ENCODE measurements at regions not wholly inside any gene's neighbourhood (a gene's known extent, or its start where the extent isn't known, plus 50 kb on each side); places are given as distances from the start of the nearest gene placed in this dataset.

GRCh38 chr7:116101704-116102103, 71.1 kb upstream of the TFEC start:
- Histone ChIP-seq H3K27ac (no peak overlapping the region), H3K27me3 (ENCODE audit: low read depth) (no peaks in the 10 kb centered on the region), H3K36me3 (no peaks in the 10 kb centered on the region), H3K9me3 (no peaks in the 10 kb centered on the region), H3K4me1 (no peaks in the 10 kb centered on the region), H3K4me3 (no peak overlapping the region)
- intact Hi-C loops (cut with DNase I), result no loop called here
- no peak for TF ChIP-seq CTCF (IDR thresholded peaks at IDR 0.05)
- ATAC-seq, result no peak
- no peak for DNase-seq

GRCh38 chr7:116111475-116111874, 80.9 kb upstream of the TFEC start:
- DNase-seq (no peak), ATAC-seq (no peak)
- H3K4me3 ChIP-seq, result no peak overlapping the region
- intact Hi-C loops (cut with DNase I), result no loop called here
- no peak overlapping the region for H3K27ac ChIP-seq
- no peaks in the 10 kb centered on the region for H3K4me1 ChIP-seq
- no peaks in the 10 kb centered on the region for H3K27me3 ChIP-seq (ENCODE audit: low read depth)
- no peaks in the 10 kb centered on the region for H3K9me3 ChIP-seq
- H3K36me3 ChIP-seq, result no peaks in the 10 kb centered on the region
- no peak for TF ChIP-seq CTCF (IDR thresholded peaks at IDR 0.05)

GRCh38 chr7:116113310-116113709, 82.7 kb upstream of the TFEC start:
- DNase-seq (no peak), ATAC-seq (no peak)
- Histone ChIP-seq H3K9me3 (no peaks in the 10 kb centered on the region), H3K27ac (no peak overlapping the region), H3K36me3 (no peaks in the 10 kb centered on the region), H3K4me1 (no peaks in the 10 kb centered on the region), H3K4me3 (no peak overlapping the region), H3K27me3 (ENCODE audit: low read depth) (no peaks in the 10 kb centered on the region)
- no peak for TF ChIP-seq CTCF (IDR thresholded peaks at IDR 0.05)
- intact Hi-C loops (cut with DNase I), result no loop called here

GRCh38 chr7:116120839-116121238, 89.5 kb upstream of the TES start:
- Histone ChIP-seq H3K27ac (no peak overlapping the region), H3K4me3 (no peak overlapping the region), H3K27me3 (ENCODE audit: low read depth) (no peaks in the 10 kb centered on the region), H3K9me3 (no peaks in the 10 kb centered on the region), H3K4me1 (no peaks in the 10 kb centered on the region), H3K36me3 (no peaks in the 10 kb centered on the region)
- DNase-seq (no peak), ATAC-seq (no peak)
- no peak for TF ChIP-seq CTCF (IDR thresholded peaks at IDR 0.05)
- intact Hi-C loops (cut with DNase I), result no loop called here

- Histone ChIP-seq H3K9me3 (peaks cover 1% of the 10 kb centered on the region), H3K4me1 (no peaks in the 10 kb centered on the region), H3K4me3 (no peak overlapping the region), H3K36me3 (no peaks in the 10 kb centered on the region), H3K27ac (no peak overlapping the region), H3K27me3 (ENCODE audit: low read depth) (no peaks in the 10 kb centered on the region)
- no peak for DNase-seq
- intact Hi-C loops (cut with DNase I), result no loop called here
- peak; percentile 55 for TF ChIP-seq CTCF (IDR thresholded peaks at IDR 0.05)
- no peak for ATAC-seq
Measured at GRCh38 chr7:116122972-116123595, 87.3 kb upstream of the TES start.

- ATAC-seq, result no peak
- no peak overlapping the region for H3K27ac ChIP-seq
- peaks cover 5% of the 10 kb centered on the region for H3K9me3 ChIP-seq
- no peaks in the 10 kb centered on the region for H3K27me3 ChIP-seq (ENCODE audit: low read depth)
- no peak for TF ChIP-seq CTCF (IDR thresholded peaks at IDR 0.05)
- intact Hi-C loops (cut with DNase I), result no loop called here
- H3K4me3 ChIP-seq, result no peak overlapping the region
- H3K4me1 ChIP-seq, result no peaks in the 10 kb centered on the region
- H3K36me3 ChIP-seq, result no peaks in the 10 kb centered on the region
- DNase-seq, result no peak
Measured at GRCh38 chr7:116128139-116128538, 82.2 kb upstream of the TES start.

Data from lower lobe of right lung (tissue), 2 donors.